ENCODE measurements at regions not wholly inside any gene's neighbourhood (a gene's known extent, or its start where the extent isn't known, plus 50 kb on each side); places are given as distances from the start of the nearest gene placed in this dataset.

GRCh38 chr2:126378176-126378575 lies 277.8 kb upstream of the GYPC start:
- TF ChIP-seq CTCF (IDR thresholded peaks at IDR 0.05) (no peak), POLR2A (IDR thresholded peaks at IDR 0.05) (no peak)
